COLO668 (cell line): ENCODE measurements at regions not wholly inside any gene's neighbourhood (a gene's known extent, or its start where the extent isn't known, plus 50 kb on each side); places are given as distances from the start of the nearest gene placed in this dataset.

Source experiments
- DNase-seq: peaks from one replicate; lab custom pipeline; 2025; ENCODE audit not compliant: unreplicated experiment; lab: John Stamatoyannopoulos, UW

- peak; percentile 9 for DNase-seq
Measured at GRCh38 chr16:49128740-49129139, 152.9 kb downstream of the CBLN1 start.

GRCh38 chr16:49127103-49127502 lies 154.5 kb downstream of the CBLN1 start:
- no peak for DNase-seq

DNA sequence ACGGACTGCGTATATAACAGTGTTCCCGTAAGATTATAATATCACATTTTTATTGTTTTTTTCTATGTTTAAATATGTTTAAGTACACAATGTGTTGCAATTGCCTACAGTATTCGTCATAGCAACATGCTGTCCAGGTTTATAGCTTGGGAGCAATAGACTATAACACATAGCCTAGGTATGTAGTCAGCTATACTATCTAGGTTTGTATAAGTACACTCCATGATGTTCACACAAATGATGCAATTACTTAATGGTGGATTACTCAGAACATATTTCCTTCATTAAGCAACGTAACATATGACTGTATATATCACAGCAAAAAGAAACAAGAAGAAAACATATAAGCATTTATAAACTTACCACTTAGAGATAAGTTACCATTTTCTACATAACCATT lies 160.0 kb downstream of the CBLN1 start:
- DNase-seq: no peak

- no peak for DNase-seq
Measured at GRCh38 chr16:49120631-49121030, 161.0 kb downstream of the CBLN1 start.

DNA sequence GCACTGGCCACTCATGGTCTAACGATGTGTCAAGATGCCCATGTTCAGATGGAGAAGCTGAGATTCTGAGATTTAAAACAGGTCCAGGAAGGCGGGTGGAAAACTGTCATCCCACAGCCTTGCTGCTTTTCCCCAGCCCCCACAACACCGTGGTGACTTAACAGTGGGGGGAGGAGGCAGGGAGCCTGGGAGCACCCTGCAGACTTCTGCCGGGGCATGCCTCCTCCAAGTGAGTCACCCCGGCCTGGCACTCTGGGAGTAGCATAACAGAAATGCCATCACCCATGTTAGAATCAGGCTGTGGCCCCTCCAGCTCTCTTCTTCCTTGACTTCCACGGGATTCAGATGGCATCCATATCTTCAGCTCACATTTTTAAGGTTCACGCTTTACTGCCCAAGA lies 164.8 kb downstream of the CBLN1 start:
- no peak for DNase-seq

- DNase-seq: no peak
Measured at GRCh38 chr16:49115956-49116355, 165.7 kb downstream of the CBLN1 start.

GRCh38 chr16:49112754-49113153 lies 168.9 kb downstream of the CBLN1 start:
- DNase-seq: no peak

- no peak for DNase-seq
Measured at GRCh38 chr16:49111351-49111750, 170.3 kb downstream of the CBLN1 start.

- DNase-seq: no peak
Measured at GRCh38 chr16:49108611-49109010, 173.0 kb downstream of the CBLN1 start.

DNA sequence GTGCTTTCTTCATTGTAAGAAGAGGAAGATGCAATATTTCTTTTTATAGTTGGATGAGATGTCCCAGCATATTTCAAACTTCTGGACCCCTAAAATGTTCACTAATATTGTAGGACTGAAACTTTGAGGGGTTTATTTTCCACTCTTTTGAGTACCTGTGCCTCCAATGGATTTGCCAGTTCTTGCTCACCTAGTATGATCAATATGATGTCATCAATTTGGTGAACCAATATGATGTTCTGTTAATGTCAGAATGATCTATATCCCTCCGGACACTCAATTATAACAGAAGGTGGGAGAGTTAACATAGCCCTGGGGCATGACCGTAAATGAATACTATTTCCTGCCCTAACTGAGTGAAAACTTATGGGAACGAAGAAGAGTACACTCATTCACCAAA lies 178.3 kb downstream of the CBLN1 start:
- DNase-seq: no peak

DNA sequence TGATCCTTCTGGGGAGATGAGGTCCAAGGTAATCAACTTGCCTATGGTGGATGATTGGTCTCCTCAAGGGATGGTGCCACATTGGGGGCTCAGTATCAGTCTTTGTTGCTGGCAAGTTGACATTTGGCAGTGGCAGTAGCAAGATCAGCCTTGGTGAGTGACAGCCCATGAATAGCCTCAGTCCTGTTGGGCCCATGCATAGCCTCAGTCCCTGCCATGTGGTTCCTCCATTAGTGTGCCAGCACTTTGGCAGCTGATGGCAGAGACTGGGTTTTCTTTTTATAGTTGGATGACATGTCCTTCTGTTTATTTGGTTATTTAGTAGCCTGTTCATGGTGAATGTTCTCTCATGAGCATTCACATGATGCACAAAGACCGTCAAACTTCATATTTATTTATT lies 179.6 kb downstream of the CBLN1 start:
- no peak for DNase-seq

DNA sequence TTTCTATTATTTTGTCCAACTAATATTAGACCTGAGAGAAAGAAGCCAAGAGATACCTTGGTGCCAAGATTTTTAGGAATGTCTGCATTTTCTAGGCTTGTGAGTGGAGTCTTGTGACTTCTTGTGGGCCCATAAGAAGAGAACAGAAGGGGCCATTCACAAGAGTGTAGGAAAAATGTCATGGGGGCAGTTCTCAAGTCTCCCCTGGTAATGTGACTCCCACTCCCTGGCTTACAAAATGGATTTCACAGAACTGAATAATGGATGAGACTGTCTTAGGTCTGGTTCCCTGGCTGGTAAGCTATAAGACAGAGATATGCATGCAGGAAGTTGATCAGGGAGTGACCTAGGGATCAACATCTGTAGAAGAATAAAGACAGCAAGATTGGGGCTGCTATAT lies 181.3 kb downstream of the CBLN1 start:
- no peak for DNase-seq

- no peak for DNase-seq
Measured at GRCh38 chr16:49097964-49098363, 183.7 kb downstream of the CBLN1 start.

DNA sequence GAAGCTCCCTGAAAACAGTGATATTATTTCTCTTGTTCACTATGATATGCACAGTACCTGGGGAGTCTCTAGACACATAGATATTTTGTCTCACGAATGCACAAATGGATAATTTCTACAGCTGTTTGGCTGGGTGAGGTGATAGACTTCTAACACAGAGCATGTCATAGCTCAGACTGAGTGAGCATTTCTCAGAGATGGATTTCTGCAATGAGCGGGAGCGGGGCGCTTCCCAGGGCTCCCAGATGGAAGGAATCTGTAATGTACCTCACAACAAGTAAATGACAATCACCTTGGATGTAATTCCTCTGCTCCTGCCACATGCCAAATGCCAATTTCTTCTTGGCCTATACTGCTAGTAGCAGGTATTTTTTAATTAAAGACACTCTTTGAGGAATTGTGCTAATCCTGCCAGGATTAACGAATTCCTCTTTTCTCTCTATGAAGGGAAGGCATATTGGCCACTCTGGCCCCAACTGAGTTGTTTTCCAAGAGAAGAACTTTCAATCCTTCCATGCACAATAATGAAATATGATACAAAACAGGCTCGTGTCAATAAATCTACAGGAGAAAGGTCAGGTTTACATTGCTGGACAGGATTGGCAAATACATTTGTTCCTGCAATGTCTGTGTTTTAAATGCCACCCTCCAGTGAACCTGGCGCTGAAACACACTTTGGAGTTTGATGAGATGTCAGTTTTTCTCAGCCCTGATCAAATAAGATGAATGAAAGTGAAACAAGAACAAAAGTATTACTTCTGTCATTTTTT lies 185.3 kb downstream of the CBLN1 start:
- no peak for DNase-seq

DNA sequence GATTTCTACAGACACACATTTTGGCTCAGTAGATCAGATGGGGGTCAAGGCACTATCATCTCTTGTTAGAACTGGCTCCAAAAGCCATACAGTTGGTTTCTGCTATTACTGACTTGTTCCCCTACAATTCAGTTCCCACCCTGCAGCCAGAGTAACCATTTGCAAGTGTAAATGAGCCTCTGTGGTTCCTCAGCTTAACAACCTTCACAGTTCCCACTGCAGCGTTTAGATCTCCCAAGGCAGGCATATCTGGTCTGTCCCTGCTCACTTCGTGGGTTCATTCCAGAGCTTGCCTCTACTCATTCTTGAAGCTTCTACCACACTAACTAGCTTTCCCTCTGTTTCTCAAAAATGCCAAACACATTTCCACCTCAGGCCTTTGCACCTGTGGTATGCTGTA lies 186.1 kb downstream of the CBLN1 start:
- no peak for DNase-seq

DNA sequence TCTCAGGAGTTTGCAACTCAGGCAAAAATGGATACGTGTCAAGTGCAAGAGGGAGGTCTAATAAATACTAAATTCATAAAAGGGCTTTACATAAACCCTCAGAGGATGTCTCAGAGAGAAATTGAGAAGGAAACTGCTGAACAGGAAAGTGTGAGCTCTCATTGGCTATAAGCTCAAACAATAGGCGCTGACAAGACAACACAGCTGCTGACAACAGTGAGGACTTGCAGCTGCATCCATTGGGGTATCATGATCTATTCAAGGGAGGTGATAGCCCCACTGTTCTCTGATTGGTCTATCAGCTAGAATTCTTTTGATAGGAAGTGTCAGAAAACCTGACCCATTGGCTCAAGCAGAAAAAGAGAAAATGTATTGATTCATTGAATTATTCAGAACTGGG lies 187.2 kb downstream of the CBLN1 start:
- no peak for DNase-seq

- no peak for DNase-seq
Measured at GRCh38 chr16:49093939-49094338, 187.7 kb downstream of the CBLN1 start.

DNA sequence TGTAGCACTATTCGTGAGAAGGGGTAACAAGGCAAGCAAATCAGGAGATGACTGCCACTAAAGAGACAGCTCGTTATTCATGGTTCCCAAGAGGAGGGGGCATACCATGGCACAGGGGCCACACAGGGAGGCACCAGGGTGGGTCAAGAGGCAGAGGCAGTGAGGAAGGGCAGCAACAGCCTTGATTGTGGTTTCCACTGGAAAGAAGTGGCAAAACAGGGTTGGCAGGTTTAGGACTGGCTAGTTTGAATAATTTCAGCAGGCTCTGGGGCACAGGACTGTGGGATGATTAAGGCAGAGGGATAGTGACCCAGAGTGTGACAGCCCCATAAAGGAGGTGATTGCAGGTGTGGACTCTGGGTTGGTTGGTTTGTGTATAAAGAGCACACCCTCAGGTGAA lies 188.9 kb downstream of the CBLN1 start:
- DNase-seq: no peak

- DNase-seq: no peak
Measured at GRCh38 chr16:49089533-49089932, 192.1 kb downstream of the CBLN1 start.

DNA sequence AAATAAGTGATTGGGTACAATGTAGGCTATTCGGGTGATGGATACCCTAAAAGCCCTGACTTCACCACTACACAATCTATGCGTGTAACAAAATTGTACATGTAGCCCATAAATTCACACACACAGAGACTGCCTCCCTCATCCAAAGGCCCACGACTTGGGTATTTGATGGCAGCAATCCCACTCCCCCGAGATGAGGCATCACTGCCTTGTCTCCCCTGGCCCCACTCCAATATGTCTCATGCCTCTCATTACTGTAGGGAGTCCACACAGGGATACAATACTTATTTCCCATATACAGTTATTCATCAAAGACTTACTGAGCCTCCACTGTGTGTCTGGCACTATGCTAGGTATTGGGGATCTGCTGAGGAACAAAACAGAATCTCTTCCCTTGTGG lies 192.6 kb downstream of the CBLN1 start:
- no peak for DNase-seq

GRCh38 chr16:49085686-49086085 lies 196.0 kb downstream of the CBLN1 start:
- DNase-seq: no peak

DNA sequence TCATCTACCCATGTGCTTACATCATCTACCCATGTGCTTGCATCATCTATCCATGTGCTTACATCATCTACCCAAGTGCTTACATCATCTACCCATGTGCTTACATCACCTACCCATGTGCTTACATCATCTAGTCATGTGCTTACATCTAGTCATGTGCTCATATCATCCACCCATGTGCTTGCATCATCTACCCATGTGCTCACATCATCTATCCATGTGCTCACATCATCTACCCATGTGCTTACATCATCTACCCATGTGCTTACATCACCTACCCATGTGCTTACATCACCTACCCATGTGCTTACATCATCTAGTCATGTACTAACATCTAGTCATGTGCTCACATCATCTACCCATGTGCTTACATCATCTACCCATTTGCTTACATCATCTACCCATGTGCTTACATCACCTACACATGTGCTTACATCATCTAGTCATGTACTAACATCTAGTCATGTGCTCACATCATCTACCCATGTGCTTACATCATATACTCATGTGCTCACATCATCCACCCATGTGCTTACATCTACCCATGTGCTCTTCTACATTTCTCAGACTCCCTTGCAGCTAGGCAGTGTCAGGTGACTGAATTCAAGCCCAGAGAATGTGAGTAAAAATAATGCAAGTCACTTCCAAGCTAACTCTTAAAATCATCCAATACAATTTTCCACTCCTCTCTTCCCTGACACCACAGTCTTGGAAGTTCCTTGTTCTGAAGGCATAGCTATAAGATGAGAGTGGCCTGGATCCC lies 196.8 kb downstream of the CBLN1 start:
- DNase-seq: no peak

- DNase-seq: no peak
Measured at GRCh38 chr16:49081554-49081953, 200.1 kb downstream of the CBLN1 start.
